Transverse colon (tissue), 4 donors: ENCODE measurements at regions not wholly inside any gene's neighbourhood (a gene's known extent, or its start where the extent isn't known, plus 50 kb on each side); places are given as distances from the start of the nearest gene placed in this dataset.
A peak's percentile ranks its signal among the peaks of the same experiment; 100 is the strongest.

Experiments
- DNase-seq: peaks from one replicate; pipeline ENCODE4 v3.0.0-alpha.2; 2019
- H3K27ac ChIP-seq, 4 donors: fragments of 200-600 bp; sonication (generic); 2 replicates each; pipeline ENCODE4 v1.5.1; 2016 to 2018; ENCODE audit warnings: inconsistent platforms in 4 of 4
- H3K27me3 ChIP-seq: fragments of 200-600 bp; sonication (generic); 2 replicates; pipeline ENCODE4 v1.5.1; 2017; ENCODE audit warnings: inconsistent platforms
- H3K36me3 ChIP-seq, 4 donors: fragments of 200-600 bp; sonication (generic); 2 replicates each; pipeline ENCODE4 v1.5.1; 2017 to 2019; ENCODE audit warnings: inconsistent platforms in 4 of 4
- H3K4me1 ChIP-seq, 4 donors: fragments of 200-600 bp; sonication (generic); 2 replicates each; pipeline ENCODE4 v1.5.1; 2017 to 2020; ENCODE audit warnings: inconsistent platforms in 4 of 4
- H3K4me3 ChIP-seq, 4 donors: fragments of 200-600 bp; sonication (generic); 1 replicate in 1 of 4; 2 replicates in 3 of 4; pipeline versions ENCODE4 v1.5.1 to v1.6.1; 2017 to 2019; ENCODE audit warnings: inconsistent platforms in 4 of 4
- H3K9me3 ChIP-seq, 2 donors: fragments of 200-600 bp; sonication (generic); 2 replicates each; pipeline ENCODE4 v1.5.1; 2017 to 2019; ENCODE audit warnings: inconsistent platforms in 2 of 2
- EP300 ChIP-seq: sonication (generic); formaldehyde crosslinking; IDR thresholded peaks from one replicate; pipeline ENCODE4 v1.6.1; 2017; ENCODE audit warnings: antibody characterized with exemption, low read depth
- POLR2A ChIP-seq: fragments of 450-650 bp; IDR thresholded peaks from one replicate; pipeline ENCODE4 v1.6.1; 2016; ENCODE audit warnings: antibody characterized with exemption, mild to moderate bottlenecking, moderate library complexity
- POLR2AphosphoS5 ChIP-seq, 3 donors: sonication (generic); formaldehyde crosslinking; IDR thresholded peaks; one replicate each; pipeline ENCODE4 v1.6.1; 2016; ENCODE audit warnings: antibody characterized with exemption in 3 of 3
- WGBS, 2 donors: methylation state at CpG; one replicate each; pipeline ENCODE4 v1.1.5; 2018; ENCODE audit warnings: low coverage in 1 of 2; 5-methylcytosine and 5-hydroxymethylcytosine counted together
- in situ Hi-C, 4 donors: fragments of 200-750 bp; cut with MboI; loops; one replicate each; pipeline versions ENCODE4 v1.15.0 to v1.15.1; 2017; ENCODE audit warnings: low sequenced_read_pairs in 3 of 4, low pct_ligation_motif_present in 1 of 4, low pct_unique_long_range_greater_than_20kb in 1 of 4
- intact Hi-C: fragments of 100-400 bp; cut with DNase I; formaldehyde crosslinking; loops from one replicate; pipeline ENCODE4 v1.15.1; 2023; ENCODE audit warnings: low total_unique reads
- TF ChIP-seq, protein P1 (sequence below), 5 experiments: fragments of 200-600 bp in 3 of 5; fragments of 450-650 bp in 2 of 5; sonication (generic) in 3 of 5; IDR thresholded peaks; 1 replicate in 2 of 5; 2 replicates in 3 of 5; pipeline ENCODE4 v1.5.1; 2016 to 2017; ENCODE audit warnings: antibody characterized with exemption in 5 of 5, inconsistent platforms in 3 of 5, mild to moderate bottlenecking in 2 of 5, moderate library complexity in 1 of 5

DNA sequence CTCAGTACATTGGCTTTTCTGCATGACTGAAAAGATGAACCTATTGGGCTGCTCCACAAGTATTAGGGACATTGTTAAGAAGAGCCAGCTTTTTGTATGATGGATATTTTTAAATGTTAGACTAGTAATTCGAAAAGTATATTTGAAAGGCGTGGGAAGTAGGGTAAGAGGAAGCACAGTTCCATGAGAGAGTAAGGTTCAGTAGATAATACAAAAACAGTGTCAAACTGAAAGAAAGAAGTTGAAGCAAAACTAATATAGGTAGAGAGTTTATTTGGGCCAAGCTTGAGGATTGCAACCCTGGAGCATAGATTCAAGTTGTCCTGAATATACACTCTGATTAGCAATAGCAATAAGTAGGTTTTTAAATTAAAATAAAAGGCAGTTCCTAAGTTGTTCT lies 193.9 kb downstream of the RASSF9 start:
- 54 to 74% methylated on average over 2 of the region's 2 CpGs for WGBS, 2 donors
- no peaks in the 10 kb centered on the region for H3K36me3 ChIP-seq
- no peaks in the 10 kb centered on the region for H3K27me3 ChIP-seq
- intact Hi-C loops (loop anchor here (10.0 kb wide), 1 partner anchor 1337 kb away; no protein-coding TSS in a partner anchor), in situ Hi-C loops (no loop called here)
- no peak for DNase-seq
- H3K4me3 ChIP-seq, result no peak overlapping the region
- TF ChIP-seq POLR2AphosphoS5 (IDR thresholded peaks at IDR 0.05), result no peak
- TF ChIP-seq, protein P1, sequence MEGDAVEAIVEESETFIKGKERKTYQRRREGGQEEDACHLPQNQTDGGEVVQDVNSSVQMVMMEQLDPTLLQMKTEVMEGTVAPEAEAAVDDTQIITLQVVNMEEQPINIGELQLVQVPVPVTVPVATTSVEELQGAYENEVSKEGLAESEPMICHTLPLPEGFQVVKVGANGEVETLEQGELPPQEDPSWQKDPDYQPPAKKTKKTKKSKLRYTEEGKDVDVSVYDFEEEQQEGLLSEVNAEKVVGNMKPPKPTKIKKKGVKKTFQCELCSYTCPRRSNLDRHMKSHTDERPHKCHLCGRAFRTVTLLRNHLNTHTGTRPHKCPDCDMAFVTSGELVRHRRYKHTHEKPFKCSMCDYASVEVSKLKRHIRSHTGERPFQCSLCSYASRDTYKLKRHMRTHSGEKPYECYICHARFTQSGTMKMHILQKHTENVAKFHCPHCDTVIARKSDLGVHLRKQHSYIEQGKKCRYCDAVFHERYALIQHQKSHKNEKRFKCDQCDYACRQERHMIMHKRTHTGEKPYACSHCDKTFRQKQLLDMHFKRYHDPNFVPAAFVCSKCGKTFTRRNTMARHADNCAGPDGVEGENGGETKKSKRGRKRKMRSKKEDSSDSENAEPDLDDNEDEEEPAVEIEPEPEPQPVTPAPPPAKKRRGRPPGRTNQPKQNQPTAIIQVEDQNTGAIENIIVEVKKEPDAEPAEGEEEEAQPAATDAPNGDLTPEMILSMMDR (IDR thresholded peaks at IDR 0.05), result no peak
- TF ChIP-seq POLR2A, result no peak
- TF ChIP-seq EP300, result no peak
- no peaks in the 10 kb centered on the region for H3K4me1 ChIP-seq
- H3K27ac ChIP-seq, result no peak overlapping the region
- H3K9me3 ChIP-seq, result no peaks in the 10 kb centered on the region

DNA sequence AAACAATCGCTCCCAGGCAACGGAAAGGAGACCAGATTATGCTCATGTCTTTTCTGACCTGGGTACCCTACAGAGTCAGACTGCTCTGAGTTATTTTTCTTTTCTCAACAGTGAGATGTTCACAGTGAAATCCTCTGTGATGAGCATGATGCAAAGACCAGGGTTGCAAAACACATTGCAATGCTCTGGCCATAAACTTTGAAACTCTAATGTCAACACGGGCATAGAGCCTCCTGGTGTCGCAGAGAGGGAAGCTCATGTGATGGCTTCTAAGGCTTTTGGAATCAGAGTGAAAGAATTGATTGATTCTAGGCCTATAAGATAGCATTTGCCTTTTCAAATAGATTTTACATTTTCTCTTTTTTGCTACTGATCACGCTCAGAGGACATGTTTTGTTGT lies 193.4 kb downstream of the RASSF9 start:
- DNase-seq, result no peak
- intact Hi-C loops (loop anchor here (10.0 kb wide), 1 partner anchor 1338 kb away; no protein-coding TSS in a partner anchor), in situ Hi-C loops (no loop called here)
- no peaks in the 10 kb centered on the region for H3K9me3 ChIP-seq
- no peaks in the 10 kb centered on the region for H3K27me3 ChIP-seq
- H3K4me3 ChIP-seq, result no peak overlapping the region
- no peaks in the 10 kb centered on the region for H3K36me3 ChIP-seq
- H3K27ac ChIP-seq, result no peak overlapping the region
- TF ChIP-seq, protein P1 (IDR thresholded peaks at IDR 0.05), result peak in 3 of 5 experiments; percentile 14 to 25 (median 17)
- TF ChIP-seq POLR2AphosphoS5 (IDR thresholded peaks at IDR 0.05), result no peak
- TF ChIP-seq EP300, result no peak
- WGBS, 2 donors, result 65 to 68% methylated on average over 4 to 5 of the region's 5 CpGs
- H3K4me1 ChIP-seq, result no peaks in the 10 kb centered on the region

DNA sequence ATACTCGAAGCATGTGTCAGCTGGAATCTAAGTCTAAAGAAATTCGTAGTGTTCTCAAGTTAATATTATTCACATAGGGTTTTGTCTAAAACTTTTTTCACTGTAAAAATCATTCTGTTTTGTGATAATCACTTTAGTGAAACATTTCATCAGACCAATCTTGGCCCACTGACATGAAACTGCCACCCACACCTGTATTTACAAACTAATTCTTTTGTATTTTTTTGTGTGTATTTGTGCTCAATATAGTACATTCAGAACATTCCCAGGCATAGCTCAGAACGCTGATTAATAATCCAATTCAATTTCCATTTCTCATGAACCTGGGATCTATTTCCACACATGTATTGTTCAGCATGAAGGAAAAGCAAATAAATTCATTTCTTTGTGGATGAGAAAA lies 191.7 kb downstream of the RASSF9 start:
- no peaks in the 10 kb centered on the region for H3K4me1 ChIP-seq
- WGBS, 2 donors, result 53 to 66% methylated on average over 3 of the region's 3 CpGs
- in situ Hi-C loops, result no loop called here
- H3K36me3 ChIP-seq, result no peaks in the 10 kb centered on the region
- intact Hi-C loops, result loop anchor here (10.0 kb wide), 1 partner anchor 1340 kb away; no protein-coding TSS in a partner anchor
- no peak overlapping the region for H3K27ac ChIP-seq
- H3K9me3 ChIP-seq, result no peaks in the 10 kb centered on the region
- no peak overlapping the region for H3K4me3 ChIP-seq
- no peak for TF ChIP-seq POLR2A
- TF ChIP-seq, protein P1 (IDR thresholded peaks at IDR 0.05), result no peak
- TF ChIP-seq EP300, result no peak
- TF ChIP-seq POLR2AphosphoS5 (IDR thresholded peaks at IDR 0.05), result no peak
- DNase-seq, result no peak
- no peaks in the 10 kb centered on the region for H3K27me3 ChIP-seq

DNA sequence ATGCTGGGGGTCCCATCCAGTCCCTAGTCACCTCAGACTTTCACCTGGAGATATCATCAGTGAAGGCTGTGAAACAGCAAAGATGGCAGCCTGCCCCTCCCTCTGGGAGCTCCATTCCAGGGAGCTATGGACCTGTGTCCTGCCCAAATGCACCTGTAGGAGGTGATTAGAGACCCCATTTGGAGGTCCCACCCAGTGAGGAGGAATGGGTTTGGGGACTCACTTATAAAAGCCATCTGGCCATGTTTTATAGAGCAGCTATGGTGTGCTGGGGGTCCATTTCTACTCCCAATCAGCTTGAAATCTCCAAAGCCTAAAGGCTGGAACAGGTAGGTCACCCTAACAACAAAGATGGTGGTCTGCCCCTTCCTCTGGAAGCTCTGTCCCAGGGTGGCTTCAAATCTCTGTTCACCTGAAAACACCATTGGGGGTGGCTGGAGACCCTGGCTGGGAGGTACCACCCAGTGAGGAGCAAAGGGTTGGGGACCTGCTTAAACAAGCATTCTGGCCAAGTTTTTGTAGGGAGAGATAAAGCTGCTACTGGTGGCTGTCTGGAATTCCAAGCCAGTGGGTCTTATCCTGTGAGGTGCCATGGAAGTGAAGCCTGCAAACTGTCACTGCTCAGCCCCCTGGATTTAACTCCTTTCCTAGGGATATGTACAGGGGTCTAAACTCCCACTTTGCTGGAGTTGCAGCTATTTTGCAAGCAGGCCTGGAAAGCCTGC lies 182.3 kb downstream of the RASSF9 start:
- in situ Hi-C loops, result no loop called here
- Histone ChIP-seq H3K4me3 (no peak overlapping the region), H3K9me3 (no peaks in the 10 kb centered on the region), H3K27me3 (no peaks in the 10 kb centered on the region), H3K4me1 (no peaks in the 10 kb centered on the region), H3K36me3 (no peaks in the 10 kb centered on the region), H3K27ac (no peak overlapping the region)
- DNase-seq, result no peak
- TF ChIP-seq, protein P1 (IDR thresholded peaks at IDR 0.05), result no peak
- intact Hi-C loops, result no loop called here
